NT2/D1 (cell line): ENCODE measurements at regions not wholly inside any gene's neighbourhood (a gene's known extent, or its start where the extent isn't known, plus 50 kb on each side); places are given as distances from the start of the nearest gene placed in this dataset.
"Not testable (repeated sequence)": the region's sequence is repeated elsewhere in the genome, so short reads cannot be mapped to it uniquely, and the experiment has no call there.

Source experiments
- SUZ12 ChIP-seq: IDR thresholded peaks from 2 replicates; pipeline ENCODE4 v1.6.1; 2011; ENCODE audit not compliant: insufficient read length, insufficient read depth; ENCODE audit errors: extremely low read depth
- YY1 ChIP-seq: IDR thresholded peaks from 2 replicates; pipeline ENCODE4 v1.6.1; 2011; ENCODE audit not compliant: insufficient read length, insufficient read depth
- ZNF274 ChIP-seq: IDR thresholded peaks from 2 replicates; pipeline ENCODE4 v1.6.1; 2011; ENCODE audit warnings: mild to moderate bottlenecking, low read depth, low read length

GRCh38 chr20:30585244-30585796, 672.1 kb upstream of the DEFB115 start:
- TF ChIP-seq ZNF274, SUZ12, YY1: not testable (repeated sequence)
